ENCODE measurements at regions not wholly inside any gene's neighbourhood (a gene's known extent, or its start where the extent isn't known, plus 50 kb on each side); places are given as distances from the start of the nearest gene placed in this dataset.
A peak's percentile ranks its signal among the peaks of the same experiment; 100 is the strongest.

- Histone ChIP-seq H3K4me3 (no peak overlapping the region), H3K4me1 (ENCODE audit: low read depth) (no peaks in the 10 kb centered on the region), H3K27ac (no peak overlapping the region), H3K27me3 (no peaks in the 10 kb centered on the region), H3K36me3 (no peaks in the 10 kb centered on the region), H3K9me3 (ENCODE audit: low read depth) (no peaks in the 10 kb centered on the region)
- DNase-seq (ENCODE audit: low read depth in 1 of 2, low spot score in 1 of 2), result no peak
- TF ChIP-seq, protein P1, sequence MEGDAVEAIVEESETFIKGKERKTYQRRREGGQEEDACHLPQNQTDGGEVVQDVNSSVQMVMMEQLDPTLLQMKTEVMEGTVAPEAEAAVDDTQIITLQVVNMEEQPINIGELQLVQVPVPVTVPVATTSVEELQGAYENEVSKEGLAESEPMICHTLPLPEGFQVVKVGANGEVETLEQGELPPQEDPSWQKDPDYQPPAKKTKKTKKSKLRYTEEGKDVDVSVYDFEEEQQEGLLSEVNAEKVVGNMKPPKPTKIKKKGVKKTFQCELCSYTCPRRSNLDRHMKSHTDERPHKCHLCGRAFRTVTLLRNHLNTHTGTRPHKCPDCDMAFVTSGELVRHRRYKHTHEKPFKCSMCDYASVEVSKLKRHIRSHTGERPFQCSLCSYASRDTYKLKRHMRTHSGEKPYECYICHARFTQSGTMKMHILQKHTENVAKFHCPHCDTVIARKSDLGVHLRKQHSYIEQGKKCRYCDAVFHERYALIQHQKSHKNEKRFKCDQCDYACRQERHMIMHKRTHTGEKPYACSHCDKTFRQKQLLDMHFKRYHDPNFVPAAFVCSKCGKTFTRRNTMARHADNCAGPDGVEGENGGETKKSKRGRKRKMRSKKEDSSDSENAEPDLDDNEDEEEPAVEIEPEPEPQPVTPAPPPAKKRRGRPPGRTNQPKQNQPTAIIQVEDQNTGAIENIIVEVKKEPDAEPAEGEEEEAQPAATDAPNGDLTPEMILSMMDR (IDR thresholded peaks at IDR 0.05; ENCODE audit: low read depth, low read length), result no peak
Measured at GRCh38 chr13:106433066-106433465, 102.4 kb downstream of the EFNB2 start.

DNA sequence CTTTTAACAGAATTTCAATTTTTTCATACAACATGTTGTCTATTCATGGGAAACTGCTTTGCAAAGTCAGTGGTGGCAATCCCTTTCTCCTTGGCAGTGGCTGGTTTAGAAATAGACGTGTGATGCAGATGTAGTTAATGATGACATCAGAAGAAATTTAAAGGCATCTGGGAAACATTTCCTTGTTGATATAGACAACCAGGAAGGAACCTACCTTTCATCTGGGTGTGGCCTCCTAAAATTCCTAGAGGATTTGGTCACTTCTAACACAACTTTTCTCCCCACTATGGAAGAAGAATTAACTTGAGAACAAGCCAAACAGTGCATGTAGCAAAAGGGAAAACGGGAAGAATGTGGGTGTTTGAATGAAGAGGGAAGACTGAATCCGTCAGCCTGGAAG lies 102.8 kb downstream of the EFNB2 start:
- H3K9me3 ChIP-seq (ENCODE audit: low read depth), result no peaks in the 10 kb centered on the region
- no peak overlapping the region for H3K27ac ChIP-seq
- H3K27me3 ChIP-seq, result no peaks in the 10 kb centered on the region
- DNase-seq (ENCODE audit: low read depth in 1 of 2, low spot score in 1 of 2), result peak in 1 of 2 donors; percentile 1
- no peaks in the 10 kb centered on the region for H3K36me3 ChIP-seq
- TF ChIP-seq, protein P1 (IDR thresholded peaks at IDR 0.05; ENCODE audit: low read depth, low read length), result no peak
- H3K4me3 ChIP-seq, result no peak overlapping the region
- H3K4me1 ChIP-seq (ENCODE audit: low read depth), result no peaks in the 10 kb centered on the region

- DNase-seq (ENCODE audit: low read depth in 1 of 2, low spot score in 1 of 2), result no peak
- no peaks in the 10 kb centered on the region for H3K4me1 ChIP-seq (ENCODE audit: low read depth)
- H3K9me3 ChIP-seq (ENCODE audit: low read depth), result no peaks in the 10 kb centered on the region
- H3K27me3 ChIP-seq, result no peaks in the 10 kb centered on the region
- H3K36me3 ChIP-seq, result no peaks in the 10 kb centered on the region
- H3K4me3 ChIP-seq, result no peak overlapping the region
- H3K27ac ChIP-seq, result no peak overlapping the region
- TF ChIP-seq, protein P1 (IDR thresholded peaks at IDR 0.05; ENCODE audit: low read depth, low read length), result no peak
Measured at GRCh38 chr13:106426909-106427308, 108.6 kb downstream of the EFNB2 start.

- Histone ChIP-seq H3K36me3 (no peaks in the 10 kb centered on the region), H3K9me3 (ENCODE audit: low read depth) (no peaks in the 10 kb centered on the region), H3K27me3 (no peaks in the 10 kb centered on the region), H3K27ac (no peak overlapping the region), H3K4me3 (no peak overlapping the region), H3K4me1 (ENCODE audit: low read depth) (no peaks in the 10 kb centered on the region)
- DNase-seq (ENCODE audit: low read depth in 1 of 2, low spot score in 1 of 2), result no peak
- TF ChIP-seq, protein P1 (IDR thresholded peaks at IDR 0.05; ENCODE audit: low read depth, low read length), result no peak
Measured at GRCh38 chr13:106425661-106426060, 109.8 kb downstream of the EFNB2 start.

DNA sequence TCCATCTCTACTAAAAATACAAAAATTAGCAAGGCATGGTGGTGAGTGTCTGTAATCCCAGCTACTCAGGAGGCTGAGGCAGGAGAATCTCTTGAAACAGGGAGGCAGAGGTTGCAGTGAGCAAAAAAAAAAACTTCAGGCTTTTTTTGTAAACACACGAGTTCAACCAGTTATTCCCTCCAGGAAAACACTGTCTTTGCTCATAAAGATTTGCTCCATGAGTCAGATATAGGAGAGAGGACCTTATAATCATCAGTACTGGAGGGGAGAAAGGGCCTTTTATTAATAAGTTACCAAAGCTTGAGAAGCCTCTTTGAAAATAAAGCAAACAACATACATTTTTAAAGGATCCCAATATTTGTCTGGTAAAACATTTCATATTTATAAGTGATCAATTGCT lies 110.7 kb downstream of the EFNB2 start:
- Histone ChIP-seq H3K27ac (no peak overlapping the region), H3K27me3 (no peaks in the 10 kb centered on the region), H3K4me3 (no peak overlapping the region), H3K36me3 (no peaks in the 10 kb centered on the region), H3K4me1 (ENCODE audit: low read depth) (no peaks in the 10 kb centered on the region), H3K9me3 (ENCODE audit: low read depth) (no peaks in the 10 kb centered on the region)
- no peak for DNase-seq (ENCODE audit: low read depth in 1 of 2, low spot score in 1 of 2)
- TF ChIP-seq, protein P1 (IDR thresholded peaks at IDR 0.05; ENCODE audit: low read depth, low read length), result no peak

- DNase-seq (ENCODE audit: low read depth in 1 of 2, low spot score in 1 of 2), result no peak
- TF ChIP-seq, protein P1 (IDR thresholded peaks at IDR 0.05; ENCODE audit: low read depth, low read length), result no peak
- Histone ChIP-seq H3K4me3 (no peak overlapping the region), H3K27me3 (peaks cover 3% of the 10 kb centered on the region), H3K27ac (no peak overlapping the region), H3K36me3 (no peaks in the 10 kb centered on the region), H3K4me1 (ENCODE audit: low read depth) (no peaks in the 10 kb centered on the region), H3K9me3 (ENCODE audit: low read depth) (no peaks in the 10 kb centered on the region)
Measured at GRCh38 chr13:106423530-106423929, 111.9 kb downstream of the EFNB2 start.

Measured in cardiac muscle cell (in vitro differentiated cells and primary cell).